Glutamatergic neuron (in vitro differentiated cells): ENCODE measurements at regions not wholly inside any gene's neighbourhood (a gene's known extent, or its start where the extent isn't known, plus 50 kb on each side); places are given as distances from the start of the nearest gene placed in this dataset.

ENCODE experiments used
- DNase-seq: peaks from one replicate; pipeline ENCODE4 v3.0.0; 2022
- H3K27ac Mint-ChIP-seq: one replicate; pipeline ENCODE4 v1.8.0; 2020; ENCODE audit warnings: mild to moderate bottlenecking, mixed read lengths, inconsistent platforms; ENCODE audit not compliant: unreplicated experiment
- H3K27me3 Mint-ChIP-seq: one replicate; pipeline ENCODE4 v1.8.0; 2020; ENCODE audit warnings: mild to moderate bottlenecking, moderate library complexity, mixed read lengths, inconsistent platforms; ENCODE audit not compliant: unreplicated experiment
- H3K36me3 Mint-ChIP-seq: one replicate; pipeline ENCODE4 v1.8.0; 2020; ENCODE audit warnings: mild to moderate bottlenecking, mixed read lengths, inconsistent platforms; ENCODE audit not compliant: unreplicated experiment
- H3K4me1 Mint-ChIP-seq: one replicate; pipeline ENCODE4 v1.8.0; 2020; ENCODE audit warnings: mild to moderate bottlenecking, low read depth, mixed read lengths, inconsistent platforms; ENCODE audit not compliant: unreplicated experiment
- H3K4me3 Mint-ChIP-seq: one replicate; pipeline ENCODE4 v1.8.0; 2020; ENCODE audit warnings: mild to moderate bottlenecking, mixed read lengths, inconsistent platforms; ENCODE audit not compliant: unreplicated experiment
- H3K9me3 Mint-ChIP-seq: one replicate; pipeline ENCODE4 v1.8.0; 2020; ENCODE audit warnings: mild to moderate bottlenecking, moderate library complexity, mixed read lengths, inconsistent platforms; ENCODE audit not compliant: unreplicated experiment
- TF ChIP-seq, protein P1 (sequence below): fragments of 200-600 bp; sonication (generic); IDR thresholded peaks from one replicate; pipeline ENCODE4 v1.5.0; 2021; ENCODE audit not compliant: partially characterized antibody, unreplicated experiment

DNA sequence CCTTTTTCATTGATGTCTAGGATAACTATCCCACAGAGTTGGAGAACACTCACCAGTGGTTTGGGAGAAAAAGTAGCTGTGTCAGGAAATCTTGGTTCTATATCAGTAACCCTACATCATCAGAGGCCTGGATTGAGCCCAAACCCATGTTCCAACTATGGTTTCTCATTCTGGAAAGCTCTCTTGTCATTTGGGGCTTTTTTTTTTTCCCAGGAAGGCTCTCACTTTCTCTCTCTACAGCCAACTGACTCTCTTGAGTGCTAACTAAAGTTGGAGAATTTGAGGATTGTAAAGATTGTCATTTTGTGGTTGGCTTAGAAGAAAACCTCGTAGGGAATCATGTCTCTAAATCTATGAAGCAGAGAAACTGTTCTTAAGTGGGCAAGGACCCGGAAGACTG, 228.2 kb upstream of the DIPK2B start:
- Mint-ChIP-seq H3K36me3 (no peaks in the 10 kb centered on the region), H3K4me1 (no peaks in the 10 kb centered on the region), H3K27me3 (no peaks in the 10 kb centered on the region), H3K27ac (no peak overlapping the region), H3K9me3 (no peaks in the 10 kb centered on the region), H3K4me3 (no peak overlapping the region)
- TF ChIP-seq, protein P1, sequence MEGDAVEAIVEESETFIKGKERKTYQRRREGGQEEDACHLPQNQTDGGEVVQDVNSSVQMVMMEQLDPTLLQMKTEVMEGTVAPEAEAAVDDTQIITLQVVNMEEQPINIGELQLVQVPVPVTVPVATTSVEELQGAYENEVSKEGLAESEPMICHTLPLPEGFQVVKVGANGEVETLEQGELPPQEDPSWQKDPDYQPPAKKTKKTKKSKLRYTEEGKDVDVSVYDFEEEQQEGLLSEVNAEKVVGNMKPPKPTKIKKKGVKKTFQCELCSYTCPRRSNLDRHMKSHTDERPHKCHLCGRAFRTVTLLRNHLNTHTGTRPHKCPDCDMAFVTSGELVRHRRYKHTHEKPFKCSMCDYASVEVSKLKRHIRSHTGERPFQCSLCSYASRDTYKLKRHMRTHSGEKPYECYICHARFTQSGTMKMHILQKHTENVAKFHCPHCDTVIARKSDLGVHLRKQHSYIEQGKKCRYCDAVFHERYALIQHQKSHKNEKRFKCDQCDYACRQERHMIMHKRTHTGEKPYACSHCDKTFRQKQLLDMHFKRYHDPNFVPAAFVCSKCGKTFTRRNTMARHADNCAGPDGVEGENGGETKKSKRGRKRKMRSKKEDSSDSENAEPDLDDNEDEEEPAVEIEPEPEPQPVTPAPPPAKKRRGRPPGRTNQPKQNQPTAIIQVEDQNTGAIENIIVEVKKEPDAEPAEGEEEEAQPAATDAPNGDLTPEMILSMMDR = no peak
- DNase-seq = no peak

DNA sequence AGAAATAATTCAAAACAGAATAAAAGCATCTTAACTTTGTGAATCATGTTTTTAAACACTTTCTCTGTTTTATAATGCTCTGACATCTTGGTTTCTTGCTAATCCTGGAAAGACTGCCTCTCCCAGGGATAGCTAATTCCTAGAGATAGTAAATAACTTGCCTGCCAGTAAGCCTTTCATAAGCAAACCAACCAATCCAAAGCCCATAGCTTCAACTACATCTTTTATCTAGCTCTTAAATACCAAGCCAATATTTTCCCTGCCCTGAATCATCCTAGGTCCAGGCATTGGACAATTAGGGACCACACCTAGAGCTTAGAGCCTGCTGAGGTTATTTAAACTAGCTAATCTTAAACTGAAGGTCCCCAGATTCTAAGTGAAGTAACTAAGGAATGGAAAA, 223.7 kb upstream of the DIPK2B start:
- TF ChIP-seq, protein P1 = no peak
- no peaks in the 10 kb centered on the region for H3K4me1 Mint-ChIP-seq
- H3K9me3 Mint-ChIP-seq = peaks cover 3% of the 10 kb centered on the region
- H3K4me3 Mint-ChIP-seq = no peak overlapping the region
- no peaks in the 10 kb centered on the region for H3K36me3 Mint-ChIP-seq
- H3K27me3 Mint-ChIP-seq = no peaks in the 10 kb centered on the region
- H3K27ac Mint-ChIP-seq = no peak overlapping the region
- no peak for DNase-seq

DNA sequence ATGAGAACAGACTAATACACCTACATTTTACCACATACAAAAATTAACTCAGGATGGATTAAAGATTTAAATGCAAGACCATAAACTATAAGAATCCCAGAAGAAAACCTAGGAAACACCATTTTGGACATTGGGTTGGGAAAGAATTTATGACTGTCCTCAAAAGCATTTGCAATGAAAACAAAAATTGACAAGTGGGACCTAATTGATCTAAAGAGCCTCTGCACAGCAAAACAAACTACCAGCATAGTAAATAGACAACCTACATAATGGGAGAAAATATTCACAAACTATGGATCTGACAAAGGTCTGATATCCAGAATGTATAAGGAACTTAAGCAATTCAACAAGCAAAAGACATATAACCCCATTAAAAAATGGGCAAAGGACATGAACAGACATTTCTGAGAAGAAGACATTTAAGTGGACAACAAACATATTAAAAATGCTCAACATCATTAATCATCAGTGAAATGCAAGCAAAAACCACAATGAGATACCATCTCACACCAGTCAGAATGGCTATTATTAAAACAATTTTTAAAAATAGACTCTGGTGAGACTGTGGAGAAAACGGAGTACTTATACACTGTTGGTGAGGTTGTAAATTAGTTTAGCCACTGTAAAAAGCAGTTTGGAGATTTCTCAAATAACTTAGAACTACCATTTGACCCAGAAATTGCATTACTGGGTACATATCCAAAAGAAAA, 221.7 kb upstream of the DIPK2B start:
- H3K27ac Mint-ChIP-seq = no peak overlapping the region
- peaks cover 3% of the 10 kb centered on the region for H3K9me3 Mint-ChIP-seq
- TF ChIP-seq, protein P1 = no peak
- no peak for DNase-seq
- no peaks in the 10 kb centered on the region for H3K36me3 Mint-ChIP-seq
- H3K4me3 Mint-ChIP-seq = no peak overlapping the region
- H3K27me3 Mint-ChIP-seq = no peaks in the 10 kb centered on the region
- no peaks in the 10 kb centered on the region for H3K4me1 Mint-ChIP-seq

DNA sequence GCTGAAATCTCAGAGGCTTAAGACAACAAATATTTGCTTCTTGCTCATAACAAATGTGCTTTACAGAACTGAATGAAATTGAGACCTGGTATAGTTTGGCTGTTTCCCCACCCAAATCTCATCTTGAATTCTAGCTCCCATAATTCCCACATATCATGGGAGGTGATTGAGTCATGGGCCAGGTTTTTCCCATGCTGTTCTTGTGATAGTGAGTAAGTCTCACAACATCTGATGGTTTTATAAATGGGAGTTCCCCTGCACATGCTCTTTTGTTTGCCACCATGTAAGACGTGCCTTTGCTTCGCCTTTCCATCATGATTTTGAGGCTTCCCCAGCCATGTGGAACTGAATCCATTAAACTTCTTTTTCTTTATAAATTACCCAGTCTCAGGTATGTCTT, 221.1 kb upstream of the DIPK2B start:
- peaks cover 3% of the 10 kb centered on the region for H3K9me3 Mint-ChIP-seq
- TF ChIP-seq, protein P1 = no peak
- no peak for DNase-seq
- no peaks in the 10 kb centered on the region for H3K4me1 Mint-ChIP-seq
- H3K27ac Mint-ChIP-seq = no peak overlapping the region
- H3K36me3 Mint-ChIP-seq = no peaks in the 10 kb centered on the region
- H3K4me3 Mint-ChIP-seq = no peak overlapping the region
- H3K27me3 Mint-ChIP-seq = no peaks in the 10 kb centered on the region

DNA sequence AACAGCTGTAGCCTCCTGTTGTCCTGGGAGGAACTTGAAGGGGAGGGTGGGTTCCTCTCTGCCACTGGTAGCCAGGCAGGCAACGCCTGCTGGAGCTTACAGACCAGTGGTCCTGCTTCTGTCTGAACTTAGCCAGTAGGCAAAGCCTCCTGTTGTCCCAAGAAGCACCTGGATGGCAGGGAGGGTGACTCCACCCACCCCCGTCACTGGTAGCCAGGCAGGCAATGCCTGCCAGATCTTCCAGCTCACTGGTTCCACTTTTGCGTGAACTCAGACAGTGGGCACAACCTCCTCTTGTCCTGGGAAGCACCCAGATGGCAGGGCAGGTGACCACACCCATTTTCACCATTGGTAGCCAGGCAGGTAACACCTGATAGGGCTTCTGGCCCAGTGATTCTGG, 203.5 kb upstream of the DIPK2B start:
- no peak overlapping the region for H3K4me3 Mint-ChIP-seq
- H3K4me1 Mint-ChIP-seq = no peaks in the 10 kb centered on the region
- H3K36me3 Mint-ChIP-seq = no peaks in the 10 kb centered on the region
- no peak for DNase-seq
- TF ChIP-seq, protein P1 = no peak
- no peaks in the 10 kb centered on the region for H3K27me3 Mint-ChIP-seq
- no peak overlapping the region for H3K27ac Mint-ChIP-seq
- no peaks in the 10 kb centered on the region for H3K9me3 Mint-ChIP-seq
